ENCODE measurements at regions not wholly inside any gene's neighbourhood (a gene's known extent, or its start where the extent isn't known, plus 50 kb on each side); places are given as distances from the start of the nearest gene placed in this dataset.

- TF ChIP-seq CTCF (IDR thresholded peaks at IDR 0.05; ENCODE audit: low read depth, low read length, missing input control) (no peak), JUND (IDR thresholded peaks at IDR 0.05) (no peak), YY1 (IDR thresholded peaks at IDR 0.05) (no peak), ATF3 (IDR thresholded peaks at IDR 0.05) (no peak), EGR1 (IDR thresholded peaks at IDR 0.05; ENCODE audit: low read depth in 2 of 2) (no peak), ZBTB33 (IDR thresholded peaks at IDR 0.05) (no peak), GABPA (IDR thresholded peaks at IDR 0.05 in 1 of 2, conservative IDR thresholded peaks at IDR 0.05 in 1 of 2) (no peak), MAX (IDR thresholded peaks at IDR 0.05) (no peak)
- TF ChIP-seq, protein P1, sequence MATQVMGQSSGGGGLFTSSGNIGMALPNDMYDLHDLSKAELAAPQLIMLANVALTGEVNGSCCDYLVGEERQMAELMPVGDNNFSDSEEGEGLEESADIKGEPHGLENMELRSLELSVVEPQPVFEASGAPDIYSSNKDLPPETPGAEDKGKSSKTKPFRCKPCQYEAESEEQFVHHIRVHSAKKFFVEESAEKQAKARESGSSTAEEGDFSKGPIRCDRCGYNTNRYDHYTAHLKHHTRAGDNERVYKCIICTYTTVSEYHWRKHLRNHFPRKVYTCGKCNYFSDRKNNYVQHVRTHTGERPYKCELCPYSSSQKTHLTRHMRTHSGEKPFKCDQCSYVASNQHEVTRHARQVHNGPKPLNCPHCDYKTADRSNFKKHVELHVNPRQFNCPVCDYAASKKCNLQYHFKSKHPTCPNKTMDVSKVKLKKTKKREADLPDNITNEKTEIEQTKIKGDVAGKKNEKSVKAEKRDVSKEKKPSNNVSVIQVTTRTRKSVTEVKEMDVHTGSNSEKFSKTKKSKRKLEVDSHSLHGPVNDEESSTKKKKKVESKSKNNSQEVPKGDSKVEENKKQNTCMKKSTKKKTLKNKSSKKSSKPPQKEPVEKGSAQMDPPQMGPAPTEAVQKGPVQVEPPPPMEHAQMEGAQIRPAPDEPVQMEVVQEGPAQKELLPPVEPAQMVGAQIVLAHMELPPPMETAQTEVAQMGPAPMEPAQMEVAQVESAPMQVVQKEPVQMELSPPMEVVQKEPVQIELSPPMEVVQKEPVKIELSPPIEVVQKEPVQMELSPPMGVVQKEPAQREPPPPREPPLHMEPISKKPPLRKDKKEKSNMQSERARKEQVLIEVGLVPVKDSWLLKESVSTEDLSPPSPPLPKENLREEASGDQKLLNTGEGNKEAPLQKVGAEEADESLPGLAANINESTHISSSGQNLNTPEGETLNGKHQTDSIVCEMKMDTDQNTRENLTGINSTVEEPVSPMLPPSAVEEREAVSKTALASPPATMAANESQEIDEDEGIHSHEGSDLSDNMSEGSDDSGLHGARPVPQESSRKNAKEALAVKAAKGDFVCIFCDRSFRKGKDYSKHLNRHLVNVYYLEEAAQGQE (IDR thresholded peaks at IDR 0.05): no peak
Measured at GRCh38 chr14:86364634-86365033, 834.7 kb downstream of the FLRT2 start.
